Liver (tissue), 3 donors: ENCODE measurements at regions not wholly inside any gene's neighbourhood (a gene's known extent, or its start where the extent isn't known, plus 50 kb on each side); places are given as distances from the start of the nearest gene placed in this dataset.

Source experiments
- RAD21 ChIP-seq, 2 donors: IDR thresholded peaks; 2 replicates each; pipeline ENCODE4 v1.6.1; 2016; ENCODE audit warnings: antibody characterized with exemption in 2 of 2, mild to moderate bottlenecking in 2 of 2
- TF ChIP-seq, protein P1 (sequence below): fragments of 150-350 bp; IDR thresholded peaks from 2 replicates; pipeline ENCODE4 v1.5.1; 2017; ENCODE audit warnings: improper control_type of control experiment, low read depth, low read length; ENCODE audit not compliant: missing input control
- TF ChIP-seq, protein P2 (sequence below): IDR thresholded peaks from 2 replicates; pipeline ENCODE4 v1.6.1; 2016; ENCODE audit warnings: antibody characterized with exemption
- TF ChIP-seq, protein P3 (sequence below): IDR thresholded peaks from 2 replicates; pipeline ENCODE4 v1.6.1; 2016; ENCODE audit warnings: antibody characterized with exemption, mild to moderate bottlenecking
- donor health status: healthy.
- donor health status: healthy.

DNA sequence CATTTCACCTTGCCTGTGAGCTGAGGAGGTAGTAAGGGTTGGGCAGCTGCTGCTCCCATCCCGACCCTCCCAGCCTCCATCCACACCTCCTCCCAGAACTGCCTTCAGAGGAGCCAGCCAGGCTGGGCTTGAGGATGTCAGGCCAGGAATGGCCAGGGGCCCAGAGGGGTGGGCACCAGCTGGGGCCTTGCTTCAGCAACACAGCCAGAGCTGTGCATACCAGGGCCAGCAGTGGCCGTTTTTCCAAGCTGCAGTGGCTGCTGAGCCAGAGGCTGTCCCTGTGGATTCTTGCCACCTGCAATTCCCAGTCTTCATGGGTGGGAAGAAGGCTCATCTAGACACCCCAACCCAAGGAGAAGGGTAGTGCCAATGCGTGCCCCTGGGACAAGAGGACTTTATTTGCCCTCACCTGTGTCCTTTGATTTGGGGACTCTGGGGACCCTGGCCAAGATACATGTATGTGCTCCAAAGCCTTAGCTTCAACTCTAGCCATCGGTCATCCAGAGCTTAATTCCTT is 153.4 kb upstream of the SDK2 start:
- TF ChIP-seq, protein P1, sequence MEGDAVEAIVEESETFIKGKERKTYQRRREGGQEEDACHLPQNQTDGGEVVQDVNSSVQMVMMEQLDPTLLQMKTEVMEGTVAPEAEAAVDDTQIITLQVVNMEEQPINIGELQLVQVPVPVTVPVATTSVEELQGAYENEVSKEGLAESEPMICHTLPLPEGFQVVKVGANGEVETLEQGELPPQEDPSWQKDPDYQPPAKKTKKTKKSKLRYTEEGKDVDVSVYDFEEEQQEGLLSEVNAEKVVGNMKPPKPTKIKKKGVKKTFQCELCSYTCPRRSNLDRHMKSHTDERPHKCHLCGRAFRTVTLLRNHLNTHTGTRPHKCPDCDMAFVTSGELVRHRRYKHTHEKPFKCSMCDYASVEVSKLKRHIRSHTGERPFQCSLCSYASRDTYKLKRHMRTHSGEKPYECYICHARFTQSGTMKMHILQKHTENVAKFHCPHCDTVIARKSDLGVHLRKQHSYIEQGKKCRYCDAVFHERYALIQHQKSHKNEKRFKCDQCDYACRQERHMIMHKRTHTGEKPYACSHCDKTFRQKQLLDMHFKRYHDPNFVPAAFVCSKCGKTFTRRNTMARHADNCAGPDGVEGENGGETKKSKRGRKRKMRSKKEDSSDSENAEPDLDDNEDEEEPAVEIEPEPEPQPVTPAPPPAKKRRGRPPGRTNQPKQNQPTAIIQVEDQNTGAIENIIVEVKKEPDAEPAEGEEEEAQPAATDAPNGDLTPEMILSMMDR = no peak
- TF ChIP-seq, protein P2, sequence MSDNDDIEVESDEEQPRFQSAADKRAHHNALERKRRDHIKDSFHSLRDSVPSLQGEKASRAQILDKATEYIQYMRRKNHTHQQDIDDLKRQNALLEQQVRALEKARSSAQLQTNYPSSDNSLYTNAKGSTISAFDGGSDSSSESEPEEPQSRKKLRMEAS = no peak
- no peak for TF ChIP-seq RAD21 (IDR thresholded peaks at IDR 0.05)
- TF ChIP-seq, protein P3, sequence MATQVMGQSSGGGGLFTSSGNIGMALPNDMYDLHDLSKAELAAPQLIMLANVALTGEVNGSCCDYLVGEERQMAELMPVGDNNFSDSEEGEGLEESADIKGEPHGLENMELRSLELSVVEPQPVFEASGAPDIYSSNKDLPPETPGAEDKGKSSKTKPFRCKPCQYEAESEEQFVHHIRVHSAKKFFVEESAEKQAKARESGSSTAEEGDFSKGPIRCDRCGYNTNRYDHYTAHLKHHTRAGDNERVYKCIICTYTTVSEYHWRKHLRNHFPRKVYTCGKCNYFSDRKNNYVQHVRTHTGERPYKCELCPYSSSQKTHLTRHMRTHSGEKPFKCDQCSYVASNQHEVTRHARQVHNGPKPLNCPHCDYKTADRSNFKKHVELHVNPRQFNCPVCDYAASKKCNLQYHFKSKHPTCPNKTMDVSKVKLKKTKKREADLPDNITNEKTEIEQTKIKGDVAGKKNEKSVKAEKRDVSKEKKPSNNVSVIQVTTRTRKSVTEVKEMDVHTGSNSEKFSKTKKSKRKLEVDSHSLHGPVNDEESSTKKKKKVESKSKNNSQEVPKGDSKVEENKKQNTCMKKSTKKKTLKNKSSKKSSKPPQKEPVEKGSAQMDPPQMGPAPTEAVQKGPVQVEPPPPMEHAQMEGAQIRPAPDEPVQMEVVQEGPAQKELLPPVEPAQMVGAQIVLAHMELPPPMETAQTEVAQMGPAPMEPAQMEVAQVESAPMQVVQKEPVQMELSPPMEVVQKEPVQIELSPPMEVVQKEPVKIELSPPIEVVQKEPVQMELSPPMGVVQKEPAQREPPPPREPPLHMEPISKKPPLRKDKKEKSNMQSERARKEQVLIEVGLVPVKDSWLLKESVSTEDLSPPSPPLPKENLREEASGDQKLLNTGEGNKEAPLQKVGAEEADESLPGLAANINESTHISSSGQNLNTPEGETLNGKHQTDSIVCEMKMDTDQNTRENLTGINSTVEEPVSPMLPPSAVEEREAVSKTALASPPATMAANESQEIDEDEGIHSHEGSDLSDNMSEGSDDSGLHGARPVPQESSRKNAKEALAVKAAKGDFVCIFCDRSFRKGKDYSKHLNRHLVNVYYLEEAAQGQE = no peak
